ENCODE measurements at regions not wholly inside any gene's neighbourhood (a gene's known extent, or its start where the extent isn't known, plus 50 kb on each side); places are given as distances from the start of the nearest gene placed in this dataset.

DNA sequence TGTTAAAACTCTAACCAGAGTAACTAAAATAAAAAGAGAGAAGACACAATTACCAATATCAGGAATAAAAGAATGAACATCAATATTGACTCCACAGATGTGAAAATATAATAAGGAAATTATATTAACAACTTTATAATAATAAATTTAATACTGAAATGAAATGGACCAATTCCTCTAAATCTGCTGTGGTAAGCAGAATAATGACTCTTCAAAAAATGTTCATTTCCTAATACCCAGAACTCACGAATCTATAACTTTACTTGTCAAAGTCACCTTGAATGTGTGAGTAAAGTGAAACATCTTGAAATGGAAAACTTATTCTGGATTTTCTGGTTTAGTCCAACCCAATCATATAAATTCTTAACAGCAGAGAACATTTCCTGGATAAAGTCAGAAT lies 1391.1 kb downstream of the FAM133A start:
- Histone ChIP-seq H3K4me1 (replicated peaks in 1 of 4; ENCODE audit: control insufficient read depth in 3 of 4, insufficient read depth in 4 of 4, low read length in 3 of 4) (no peaks in the 10 kb centered on the region), H4K8ac (ENCODE audit: extremely low read depth, insufficient read depth, low read length) (no peak overlapping the region), H3K23me2 (ENCODE audit: low read depth, low read length) (no peaks in the 10 kb centered on the region), H2BK120ac (replicated peaks; ENCODE audit: low read depth, low read length) (no peak overlapping the region), H2AK5ac (ENCODE audit: low read depth, low read length) (no peak overlapping the region), H3K36me3 (ENCODE audit: control insufficient read depth in 2 of 4, insufficient read depth in 4 of 4, low read length in 3 of 4) (no peaks in the 10 kb centered on the region), H3K27me3 (replicated peaks in 1 of 4; ENCODE audit: control insufficient read depth in 3 of 4, extremely low read depth in 1 of 4, insufficient read depth in 3 of 4, low read length in 3 of 4) (no peaks in the 10 kb centered on the region), H3K4ac (replicated peaks; ENCODE audit: insufficient read length, low read depth, low read length) (no peak overlapping the region), H3K79me1 (ENCODE audit: low read depth, low read length) (no peaks in the 10 kb centered on the region), H3K14ac (ENCODE audit: insufficient read length) (no peak overlapping the region), H3K18ac (ENCODE audit: extremely low read depth, low read length) (no peak overlapping the region), H3K79me2 (ENCODE audit: control insufficient read depth in 1 of 2, insufficient read depth in 2 of 2, low read length in 2 of 2) (no peaks in the 10 kb centered on the region), H2BK15ac (ENCODE audit: low read length) (no peak overlapping the region), H3K4me3 (ENCODE audit: extremely low read depth in 1 of 4, insufficient read depth in 2 of 4, low read depth in 3 of 4, low read length in 4 of 4) (no peak overlapping the region), H2BK20ac (ENCODE audit: low read length) (no peak overlapping the region), H3K9me3 (ENCODE audit: insufficient read depth in 2 of 2, low read depth in 1 of 2, low read length in 1 of 2) (no peaks in the 10 kb centered on the region), H2AFZ (ENCODE audit: low read length) (no peak overlapping the region), H4K91ac (replicated peaks; ENCODE audit: insufficient read length, low read length) (no peak overlapping the region), H3K23ac (ENCODE audit: insufficient read length) (no peak overlapping the region), H3K56ac (replicated peaks; ENCODE audit: insufficient read length, low read depth, low read length) (no peak overlapping the region), H3K27ac (ENCODE audit: low read depth, low read length) (no peak overlapping the region), H3K4me2 (ENCODE audit: insufficient read depth in 1 of 2, low read depth in 2 of 2, low read length in 2 of 2) (no peak overlapping the region), H2BK12ac (ENCODE audit: low read depth, low read length) (no peak overlapping the region), H4K20me1 (replicated peaks in 1 of 2; ENCODE audit: control insufficient read depth in 1 of 2, insufficient read depth in 2 of 2, low read length in 2 of 2) (no peaks in the 10 kb centered on the region), H4K5ac (ENCODE audit: insufficient read length, low read depth, low read length) (no peak overlapping the region), H3K9ac (replicated peaks in 1 of 4; ENCODE audit: extremely low read depth in 1 of 4, low read depth in 3 of 4, low read length in 3 of 4) (no peak overlapping the region), H2BK5ac (ENCODE audit: low read depth, low read length) (no peak overlapping the region)
- DNase-seq (ENCODE audit: low read depth in 1 of 2, low spot score in 2 of 2) (no peak), FAIRE-seq (no peak)
- POLR2A ChIA-PET (ENCODE audit: partially characterized antibody): no interaction called here
- CTCF ChIA-PET (ENCODE audit: partially characterized antibody): interaction anchor here (1.0 kb wide), 1 partner anchor 8 kb away, joined by 3 read pairs; no protein-coding TSS in a partner anchor
- 79% methylated on average over 1 of the region's 1 CpG; no CpG with 5 or more reads in 1 of the 2 experiments for WGBS, 2 experiments (ENCODE audit: extremely low coverage in 1 of 2, insufficient coverage in 1 of 2, insufficient read length in 1 of 2, insufficient replicate concordance in 2 of 2, low coverage in 1 of 2, low lambda C conversion rate in 2 of 2, missing lambda C conversion rate in 1 of 2)
- TF ChIP-seq KDM5A (IDR thresholded peaks at IDR 0.05; ENCODE audit: low read length) (no peak), SAP30 (IDR thresholded peaks at IDR 0.05; ENCODE audit: insufficient read depth, insufficient replicate concordance, low read length) (no peak), CEBPB (IDR thresholded peaks at IDR 0.05; ENCODE audit: low read depth, low read length) (no peak), GABPA (IDR thresholded peaks at IDR 0.05; ENCODE audit: borderline replicate concordance, insufficient read depth, low read length) (no peak), NANOG (IDR thresholded peaks at IDR 0.05; ENCODE audit: insufficient read depth, low read depth, low read length, poor library complexity, severe bottlenecking) (no peak), BCL11A (IDR thresholded peaks at IDR 0.05; ENCODE audit: low read depth in 2 of 2, low read length in 2 of 2) (no peak), YY1 (IDR thresholded peaks at IDR 0.05; ENCODE audit: low read depth, low read length) (no peak), JUN (IDR thresholded peaks at IDR 0.05; ENCODE audit: low read depth, low read length) (no peak), KDM4A (IDR thresholded peaks at IDR 0.05; ENCODE audit: low read depth, low read length, severe bottlenecking) (no peak), TBP (IDR thresholded peaks at IDR 0.05; ENCODE audit: low read depth, low read length) (no peak), POLR2A (IDR thresholded peaks at IDR 0.05; ENCODE audit: control extremely low read depth in 1 of 2, low read depth in 2 of 2, low read length in 2 of 2) (no peak), CBX8 (IDR thresholded peaks at IDR 0.05; ENCODE audit: borderline replicate concordance, low read depth, low read length) (no peak), GTF2F1 (IDR thresholded peaks at IDR 0.05; ENCODE audit: borderline replicate concordance, low read depth, low read length) (no peak)

All from H1 (cell line).